IPS-20b (cell line): ENCODE measurements at regions not wholly inside any gene's neighbourhood (a gene's known extent, or its start where the extent isn't known, plus 50 kb on each side); places are given as distances from the start of the nearest gene placed in this dataset.

Source experiments
- H3K27ac ChIP-seq: one replicate; pipeline ENCODE4 v1.5.1; 2013; ENCODE audit warnings: low read length
- H3K27me3 ChIP-seq: 2 replicates; pipeline ENCODE4 v1.6.1; 2013; ENCODE audit warnings: mild to moderate bottlenecking, low read length, inconsistent platforms; ENCODE audit not compliant: insufficient read depth
- H3K36me3 ChIP-seq: 2 replicates; pipeline ENCODE4 v1.6.1; 2013; ENCODE audit warnings: low read depth, mild to moderate bottlenecking, inconsistent platforms, low read length, moderate library complexity; ENCODE audit not compliant: insufficient read depth
- H3K4me1 ChIP-seq: 2 replicates; pipeline ENCODE4 v1.6.1; 2013; ENCODE audit warnings: mild to moderate bottlenecking, control low read depth, inconsistent platforms, low read length, moderate library complexity; ENCODE audit not compliant: insufficient read depth
- H3K4me3 ChIP-seq: 2 replicates; pipeline ENCODE4 v1.5.1; 2013; ENCODE audit warnings: mild to moderate bottlenecking, low read length, inconsistent platforms
- H3K9ac ChIP-seq: 2 replicates; pipeline ENCODE4 v1.6.1; 2013; ENCODE audit warnings: low read depth, mild to moderate bottlenecking, inconsistent platforms, low read length, moderate library complexity
- H3K9me3 ChIP-seq: 2 replicates; pipeline ENCODE4 v1.6.1; 2013; ENCODE audit warnings: mild to moderate bottlenecking, low read depth, low read length, inconsistent platforms; ENCODE audit not compliant: insufficient read depth

GRCh38 chr4:53755656-53756055 is 164.4 kb upstream of the LNX1 start:
- Histone ChIP-seq H3K4me1 (no peaks in the 10 kb centered on the region), H3K9ac (no peak overlapping the region), H3K4me3 (no peak overlapping the region), H3K9me3 (peaks cover 8% of the 10 kb centered on the region; the same call in 1 of the 2 replicates), H3K36me3 (no peaks in the 10 kb centered on the region), H3K27me3 (no peaks in the 10 kb centered on the region), H3K27ac (no peak overlapping the region)

- Histone ChIP-seq H3K9ac (no peak overlapping the region), H3K36me3 (no peaks in the 10 kb centered on the region), H3K4me1 (no peaks in the 10 kb centered on the region), H3K4me3 (no peak overlapping the region), H3K27ac (no peak overlapping the region), H3K27me3 (no peaks in the 10 kb centered on the region), H3K9me3 (peaks cover 6% of the 10 kb centered on the region; the same call in 1 of the 2 replicates)
Observed at GRCh38 chr4:53752124-53752523, 160.8 kb upstream of the LNX1 start.

- H3K4me3 ChIP-seq: no peak overlapping the region
- no peaks in the 10 kb centered on the region for H3K36me3 ChIP-seq
- no peak overlapping the region for H3K27ac ChIP-seq
- no peaks in the 10 kb centered on the region for H3K27me3 ChIP-seq
- no peak overlapping the region for H3K9ac ChIP-seq
- no peaks in the 10 kb centered on the region; the same call in 1 of the 2 replicates for H3K9me3 ChIP-seq
- H3K4me1 ChIP-seq: no peaks in the 10 kb centered on the region
Observed at GRCh38 chr4:53748328-53748772, 157.1 kb upstream of the LNX1 start.

- H3K27me3 ChIP-seq: no peaks in the 10 kb centered on the region
- H3K9me3 ChIP-seq: no peaks in the 10 kb centered on the region
- no peak overlapping the region for H3K4me3 ChIP-seq
- H3K4me1 ChIP-seq: no peaks in the 10 kb centered on the region
- no peak overlapping the region for H3K9ac ChIP-seq
- no peaks in the 10 kb centered on the region for H3K36me3 ChIP-seq
- no peak overlapping the region for H3K27ac ChIP-seq
Observed at GRCh38 chr4:53747401-53747800, 156.1 kb upstream of the LNX1 start.

GRCh38 chr4:53744446-53745160 is 153.3 kb upstream of the LNX1 start:
- Histone ChIP-seq H3K4me1 (no peaks in the 10 kb centered on the region), H3K9me3 (no peaks in the 10 kb centered on the region), H3K36me3 (no peaks in the 10 kb centered on the region), H3K27me3 (no peaks in the 10 kb centered on the region), H3K4me3 (no peak overlapping the region), H3K9ac (no peak overlapping the region), H3K27ac (no peak overlapping the region)

- no peaks in the 10 kb centered on the region for H3K9me3 ChIP-seq
- no peaks in the 10 kb centered on the region for H3K36me3 ChIP-seq
- no peak overlapping the region for H3K9ac ChIP-seq
- H3K4me3 ChIP-seq: no peak overlapping the region
- no peaks in the 10 kb centered on the region for H3K4me1 ChIP-seq
- no peak overlapping the region for H3K27ac ChIP-seq
- H3K27me3 ChIP-seq: no peaks in the 10 kb centered on the region
Observed at GRCh38 chr4:53734584-53735353, 143.5 kb upstream of the LNX1 start.

GRCh38 chr4:53734182-53734581 is 142.9 kb upstream of the LNX1 start:
- H3K36me3 ChIP-seq: no peaks in the 10 kb centered on the region
- no peak overlapping the region for H3K4me3 ChIP-seq
- H3K9ac ChIP-seq: no peak overlapping the region
- no peak overlapping the region for H3K27ac ChIP-seq
- no peaks in the 10 kb centered on the region for H3K27me3 ChIP-seq
- no peaks in the 10 kb centered on the region for H3K9me3 ChIP-seq
- no peaks in the 10 kb centered on the region for H3K4me1 ChIP-seq

GRCh38 chr4:53732661-53733060 is 141.4 kb upstream of the LNX1 start:
- no peak overlapping the region for H3K9ac ChIP-seq
- no peak overlapping the region for H3K4me3 ChIP-seq
- H3K4me1 ChIP-seq: no peaks in the 10 kb centered on the region
- H3K9me3 ChIP-seq: no peaks in the 10 kb centered on the region
- no peak overlapping the region for H3K27ac ChIP-seq
- H3K27me3 ChIP-seq: no peaks in the 10 kb centered on the region
- H3K36me3 ChIP-seq: no peaks in the 10 kb centered on the region

GRCh38 chr4:53730031-53730805 is 138.9 kb upstream of the LNX1 start:
- Histone ChIP-seq H3K36me3 (no peaks in the 10 kb centered on the region), H3K4me3 (no peak overlapping the region), H3K9ac (no peak overlapping the region), H3K4me1 (no peaks in the 10 kb centered on the region), H3K27ac (no peak overlapping the region), H3K9me3 (no peaks in the 10 kb centered on the region), H3K27me3 (no peaks in the 10 kb centered on the region)

- no peaks in the 10 kb centered on the region for H3K4me1 ChIP-seq
- no peaks in the 10 kb centered on the region for H3K36me3 ChIP-seq
- no peak overlapping the region for H3K9ac ChIP-seq
- no peaks in the 10 kb centered on the region for H3K9me3 ChIP-seq
- no peak overlapping the region for H3K4me3 ChIP-seq
- no peak overlapping the region for H3K27ac ChIP-seq
- H3K27me3 ChIP-seq: no peaks in the 10 kb centered on the region
Observed at GRCh38 chr4:53722110-53722509, 130.8 kb upstream of the LNX1 start.

GRCh38 chr4:53721263-53721662 is 130.0 kb upstream of the LNX1 start:
- no peak overlapping the region for H3K27ac ChIP-seq
- H3K9me3 ChIP-seq: no peaks in the 10 kb centered on the region
- H3K27me3 ChIP-seq: no peaks in the 10 kb centered on the region
- H3K4me3 ChIP-seq: no peak overlapping the region
- H3K36me3 ChIP-seq: no peaks in the 10 kb centered on the region
- H3K4me1 ChIP-seq: no peaks in the 10 kb centered on the region
- H3K9ac ChIP-seq: no peak overlapping the region
